SU-DHL-6 (cell line): ENCODE measurements at regions not wholly inside any gene's neighbourhood (a gene's known extent, or its start where the extent isn't known, plus 50 kb on each side); places are given as distances from the start of the nearest gene placed in this dataset.

ENCODE experiments used
- H2AFZ ChIP-seq: fragments of 200-600 bp; sonication (generic); 2 replicates; pipeline ENCODE4 v1.6.1; 2014; ENCODE audit warnings: low read depth, mild to moderate bottlenecking, moderate library complexity, mixed read lengths, antibody characterized with exemption, low read length; ENCODE audit not compliant: severe bottlenecking
- H3F3A ChIP-seq: fragments of 200-600 bp; shearing (Covaris generic); 2 replicates; pipeline ENCODE4 v1.6.0; 2016; ENCODE audit warnings: antibody characterized with exemption, mild to moderate bottlenecking; ENCODE audit not compliant: insufficient read depth
- H3K27ac ChIP-seq: fragments of 200-600 bp; sonication (generic); 2 replicates; pipeline ENCODE4 v1.5.1; 2016; ENCODE audit warnings: low read depth, mild to moderate bottlenecking, low read length, moderate library complexity, mixed read lengths
- H3K27me3 ChIP-seq: fragments of 200-600 bp; sonication (generic), shearing (Covaris generic); 2 replicates; pipeline ENCODE4 v1.6.0; 2014; ENCODE audit warnings: mild to moderate bottlenecking, low read length
- H3K36me3 ChIP-seq: fragments of 200-600 bp; sonication (generic); 2 replicates; pipeline ENCODE4 v1.6.1; 2014; ENCODE audit warnings: mild to moderate bottlenecking, low read length, mixed read lengths
- H3K4me2 ChIP-seq: fragments of 300-600, 200-600 bp; shearing (Covaris generic), sonication (generic); 2 replicates; pipeline ENCODE4 v1.6.0; 2014; ENCODE audit warnings: low read length, low read depth, mild to moderate bottlenecking; ENCODE audit not compliant: poor library complexity, severe bottlenecking
- H3K4me3 ChIP-seq: fragments of 200-600 bp; sonication (generic); 2 replicates; pipeline ENCODE4 v1.5.1; 2014; ENCODE audit warnings: antibody characterized with exemption, low read length, mild to moderate bottlenecking, mixed read lengths; ENCODE audit not compliant: insufficient read depth, poor library complexity, severe bottlenecking
- H3K79me2 ChIP-seq: fragments of 200-600 bp; sonication (generic); 2 replicates; pipeline ENCODE4 v1.6.1; 2014; ENCODE audit warnings: mild to moderate bottlenecking, low read length, moderate library complexity; ENCODE audit not compliant: insufficient read depth
- H3K9ac ChIP-seq: fragments of 200-600 bp; sonication (generic); 2 replicates; pipeline ENCODE4 v1.7.0; 2014; ENCODE audit warnings: mild to moderate bottlenecking, low read length
- H3K9me2 ChIP-seq: fragments of 200-600 bp; sonication (generic); replicated peaks from 2 replicates; pipeline ENCODE4 v1.6.1; 2014; ENCODE audit warnings: low read length; ENCODE audit not compliant: insufficient read depth
- H3K9me3 ChIP-seq: fragments of 200-600 bp; sonication (generic); 2 replicates; pipeline ENCODE4 v1.6.1; 2014; ENCODE audit warnings: low read length, mixed read lengths; ENCODE audit not compliant: insufficient read depth
- H4K20me1 ChIP-seq: fragments of 200-600 bp; sonication (generic); 2 replicates; pipeline ENCODE4 v1.6.1; 2014; ENCODE audit warnings: low read depth, mild to moderate bottlenecking, antibody characterized with exemption, low read length, moderate library complexity, mixed read lengths
- CTCF ChIP-seq: fragments of 200-600 bp; sonication (generic); IDR thresholded peaks from one replicate; pipeline ENCODE4 v1.5.1; 2017; ENCODE audit warnings: antibody characterized with exemption, mild to moderate bottlenecking, low read length, moderate library complexity; ENCODE audit not compliant: insufficient read depth, poor library complexity, severe bottlenecking
- EZH2phosphoT487 ChIP-seq: fragments of 200-600 bp; sonication (generic), shearing (Covaris generic); conservative IDR thresholded peaks from 2 replicates; pipeline ENCODE4 v1.6.1; 2018; ENCODE audit warnings: mild to moderate bottlenecking, antibody characterized with exemption, low read length, moderate library complexity, mixed read lengths

DNA sequence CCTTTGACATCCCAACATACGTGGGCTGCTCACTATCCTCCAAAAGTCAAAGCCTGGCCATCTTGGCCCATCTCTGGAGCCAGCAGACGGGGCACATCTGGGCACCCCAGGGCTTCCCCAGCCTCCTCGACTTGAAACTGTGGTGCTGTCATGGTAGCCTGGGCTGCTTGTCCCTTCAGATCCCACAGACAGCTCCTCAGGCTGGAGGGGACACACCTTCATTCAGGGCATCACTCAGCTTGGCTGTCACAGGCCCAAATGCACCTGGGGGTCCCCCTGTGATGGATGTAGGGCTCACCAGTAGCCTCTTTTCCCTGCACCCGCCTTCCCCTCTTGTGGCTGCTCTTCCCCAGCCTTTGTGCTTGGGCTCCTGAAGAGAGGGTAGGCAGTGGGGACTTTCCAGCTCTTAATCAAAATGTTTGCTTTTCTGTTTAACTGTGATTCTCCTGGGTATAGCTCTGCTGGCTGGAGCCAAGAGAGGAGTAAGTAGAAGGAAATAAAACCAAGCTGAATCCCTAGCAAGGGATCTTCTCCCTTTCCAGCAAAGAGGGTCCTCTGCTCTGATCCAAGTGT, 92.3 kb downstream of the GYPC start:
- no peak for TF ChIP-seq CTCF
- TF ChIP-seq EZH2phosphoT487, result no peak
- H3K27ac ChIP-seq, result no peak overlapping the region
- H3F3A ChIP-seq, result no peaks in the 10 kb centered on the region
- H3K4me3 ChIP-seq, result no peak overlapping the region
- no peaks in the 10 kb centered on the region for H3K79me2 ChIP-seq
- H3K27me3 ChIP-seq, result no peaks in the 10 kb centered on the region
- H3K4me2 ChIP-seq, result no peak overlapping the region
- no peak overlapping the region for H2AFZ ChIP-seq
- no peak overlapping the region for H3K9ac ChIP-seq
- no peaks in the 10 kb centered on the region for H3K9me2 ChIP-seq
- no peaks in the 10 kb centered on the region for H3K36me3 ChIP-seq
- no peaks in the 10 kb centered on the region for H4K20me1 ChIP-seq
- no peaks in the 10 kb centered on the region for H3K9me3 ChIP-seq

GRCh38 chr2:126748929-126749518, 93.1 kb downstream of the GYPC start:
- Histone ChIP-seq H3K4me2 (no peak overlapping the region), H3K27me3 (no peaks in the 10 kb centered on the region), H3K9me2 (no peaks in the 10 kb centered on the region), H3K27ac (no peak overlapping the region), H3F3A (no peaks in the 10 kb centered on the region), H3K36me3 (no peaks in the 10 kb centered on the region), H3K9me3 (no peaks in the 10 kb centered on the region), H2AFZ (no peak overlapping the region), H3K9ac (no peak overlapping the region), H4K20me1 (no peaks in the 10 kb centered on the region), H3K79me2 (no peaks in the 10 kb centered on the region), H3K4me3 (no peak overlapping the region)
- no peak for TF ChIP-seq EZH2phosphoT487
- no peak for TF ChIP-seq CTCF

- no peaks in the 10 kb centered on the region for H3K9me3 ChIP-seq
- H3K27me3 ChIP-seq, result no peaks in the 10 kb centered on the region
- no peaks in the 10 kb centered on the region for H3K9me2 ChIP-seq
- H3K27ac ChIP-seq, result no peak overlapping the region
- no peaks in the 10 kb centered on the region for H3K79me2 ChIP-seq
- no peaks in the 10 kb centered on the region for H3K36me3 ChIP-seq
- H3K4me3 ChIP-seq, result no peak overlapping the region
- H3K4me2 ChIP-seq, result no peak overlapping the region
- TF ChIP-seq EZH2phosphoT487, result no peak
- TF ChIP-seq CTCF, result no peak
- H4K20me1 ChIP-seq, result no peaks in the 10 kb centered on the region
- no peak overlapping the region for H3K9ac ChIP-seq
- H2AFZ ChIP-seq, result no peak overlapping the region
- H3F3A ChIP-seq, result no peaks in the 10 kb centered on the region
Measured at GRCh38 chr2:126749537-126749936, 93.6 kb downstream of the GYPC start.
